Colonic mucosa (tissue), 4 donors: ENCODE measurements at regions not wholly inside any gene's neighbourhood (a gene's known extent, or its start where the extent isn't known, plus 50 kb on each side); places are given as distances from the start of the nearest gene placed in this dataset.

Experiments
- DNase-seq: peaks from one replicate; pipeline ENCODE4 v3.0.0-alpha.2; 2020
- H3K27ac ChIP-seq: fragments of 200-600 bp; one replicate; pipeline ENCODE4 v1.8.0; 2021
- H3K27me3 ChIP-seq: fragments of 200-600 bp; one replicate; pipeline ENCODE4 v1.8.0; 2021
- H3K36me3 ChIP-seq: fragments of 200-600 bp; one replicate; pipeline ENCODE4 v1.8.0; 2021
- H3K4me1 ChIP-seq: fragments of 200-600 bp; one replicate; pipeline ENCODE4 v1.8.0; 2021; ENCODE audit warnings: mild to moderate bottlenecking
- H3K4me3 ChIP-seq: fragments of 200-600 bp; one replicate; pipeline ENCODE4 v1.8.0; 2021
- H3K9ac ChIP-seq, 2 donors: one replicate each; pipeline ENCODE4 v1.7.0; 2013; ENCODE audit warnings: control low read depth in 2 of 2, low read depth in 2 of 2, low read length in 2 of 2
- H3K9me3 ChIP-seq: fragments of 200-600 bp; one replicate; pipeline ENCODE4 v1.8.0; 2021
- CTCF ChIP-seq: fragments of 200-600 bp; IDR thresholded peaks from one replicate; pipeline ENCODE4 v1.8.0; 2022; ENCODE audit warnings: antibody characterized with exemption, mild to moderate bottlenecking
- intact Hi-C: fragments of 100-400 bp; cut with DNase I; formaldehyde crosslinking; loops from one replicate; pipeline ENCODE4 v1.14.1; 2022
- donor health status: healthy.
- donor health status: DM: no; HTN: no; CAD: no.
- donor health status: DM: no; HTN: no; CAD: no.

- Histone ChIP-seq H3K36me3 (no peaks in the 10 kb centered on the region), H3K9me3 (no peaks in the 10 kb centered on the region), H3K27me3 (no peaks in the 10 kb centered on the region), H3K9ac (no peak overlapping the region), H3K27ac (no peak overlapping the region), H3K4me3 (no peak overlapping the region), H3K4me1 (no peaks in the 10 kb centered on the region)
- DNase-seq, result no peak
- intact Hi-C loops, result no loop called here
- no peak for TF ChIP-seq CTCF
Measured at GRCh38 chr2:8018956-8019355, 662.9 kb upstream of the ID2 start.

GRCh38 chr2:8019934-8020333 is 661.9 kb upstream of the ID2 start:
- no peak for TF ChIP-seq CTCF
- Histone ChIP-seq H3K27me3 (no peaks in the 10 kb centered on the region), H3K36me3 (no peaks in the 10 kb centered on the region), H3K4me3 (no peak overlapping the region), H3K9ac (no peak overlapping the region), H3K4me1 (no peaks in the 10 kb centered on the region), H3K27ac (no peak overlapping the region), H3K9me3 (no peaks in the 10 kb centered on the region)
- intact Hi-C loops, result no loop called here
- DNase-seq, result no peak

- Histone ChIP-seq H3K27me3 (no peaks in the 10 kb centered on the region), H3K4me1 (no peaks in the 10 kb centered on the region), H3K36me3 (no peaks in the 10 kb centered on the region), H3K27ac (no peak overlapping the region), H3K9me3 (no peaks in the 10 kb centered on the region), H3K9ac (no peak overlapping the region), H3K4me3 (no peak overlapping the region)
- TF ChIP-seq CTCF, result no peak
- no peak for DNase-seq
- intact Hi-C loops, result no loop called here
Measured at GRCh38 chr2:8021921-8022320, 659.9 kb upstream of the ID2 start.

- no peak overlapping the region for H3K9ac ChIP-seq
- intact Hi-C loops, result no loop called here
- no peaks in the 10 kb centered on the region for H3K27me3 ChIP-seq
- H3K4me3 ChIP-seq, result no peak overlapping the region
- no peak for TF ChIP-seq CTCF
- DNase-seq, result no peak
- H3K36me3 ChIP-seq, result no peaks in the 10 kb centered on the region
- no peaks in the 10 kb centered on the region for H3K4me1 ChIP-seq
- no peak overlapping the region for H3K27ac ChIP-seq
- no peaks in the 10 kb centered on the region for H3K9me3 ChIP-seq
Measured at GRCh38 chr2:8022908-8023640, 658.8 kb upstream of the ID2 start.

- Histone ChIP-seq H3K4me1 (no peaks in the 10 kb centered on the region), H3K4me3 (no peak overlapping the region), H3K9ac (no peak overlapping the region), H3K27me3 (no peaks in the 10 kb centered on the region), H3K9me3 (no peaks in the 10 kb centered on the region), H3K36me3 (no peaks in the 10 kb centered on the region), H3K27ac (no peak overlapping the region)
- no peak for TF ChIP-seq CTCF
- intact Hi-C loops, result no loop called here
- DNase-seq, result no peak
Measured at GRCh38 chr2:8024506-8024905, 657.4 kb upstream of the ID2 start.
